GM10266 (cell line): ENCODE measurements at regions not wholly inside any gene's neighbourhood (a gene's known extent, or its start where the extent isn't known, plus 50 kb on each side); places are given as distances from the start of the nearest gene placed in this dataset.

Experiments used
- DNase-seq: peaks from one replicate; pipeline ENCODE4 v3.0.0; 2012; ENCODE audit errors: extremely low spot score
- TF ChIP-seq, protein P1 (sequence below): IDR thresholded peaks from 2 replicates; pipeline ENCODE4 v1.5.1; 2012; ENCODE audit warnings: mild to moderate bottlenecking, low read depth; ENCODE audit not compliant: control insufficient read depth, insufficient read depth; ENCODE audit errors: missing control alignments

DNA sequence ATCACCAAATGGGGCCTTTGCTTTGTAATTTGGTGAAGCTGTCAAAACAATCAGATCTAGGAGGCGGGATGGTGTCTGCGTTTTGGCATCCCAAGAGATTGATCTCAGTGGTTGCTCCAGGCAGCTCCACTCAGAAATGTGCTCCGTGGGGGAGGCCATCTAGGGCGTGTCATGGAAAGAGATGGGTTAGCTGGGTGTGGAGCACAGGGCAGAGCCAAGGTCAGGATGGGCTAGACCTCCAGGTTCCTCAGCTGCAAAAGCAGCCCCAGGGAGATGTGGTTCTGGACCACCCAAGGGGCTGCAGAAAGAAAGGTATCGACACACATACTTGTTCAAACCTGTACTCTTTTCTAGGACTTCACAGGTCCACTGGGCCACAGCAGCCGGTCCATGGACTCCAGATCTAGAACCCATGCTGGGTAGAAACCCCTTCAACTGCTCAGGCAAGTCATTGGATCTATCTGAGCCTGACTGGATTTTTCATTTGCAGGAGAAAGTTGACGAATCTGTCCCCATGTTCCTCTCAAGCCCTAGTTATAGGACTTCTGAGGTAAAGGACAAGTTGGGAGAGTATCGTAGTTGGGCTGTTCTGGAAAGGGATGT lies 270.2 kb upstream of the RPL38 start:
- TF ChIP-seq, protein P1, sequence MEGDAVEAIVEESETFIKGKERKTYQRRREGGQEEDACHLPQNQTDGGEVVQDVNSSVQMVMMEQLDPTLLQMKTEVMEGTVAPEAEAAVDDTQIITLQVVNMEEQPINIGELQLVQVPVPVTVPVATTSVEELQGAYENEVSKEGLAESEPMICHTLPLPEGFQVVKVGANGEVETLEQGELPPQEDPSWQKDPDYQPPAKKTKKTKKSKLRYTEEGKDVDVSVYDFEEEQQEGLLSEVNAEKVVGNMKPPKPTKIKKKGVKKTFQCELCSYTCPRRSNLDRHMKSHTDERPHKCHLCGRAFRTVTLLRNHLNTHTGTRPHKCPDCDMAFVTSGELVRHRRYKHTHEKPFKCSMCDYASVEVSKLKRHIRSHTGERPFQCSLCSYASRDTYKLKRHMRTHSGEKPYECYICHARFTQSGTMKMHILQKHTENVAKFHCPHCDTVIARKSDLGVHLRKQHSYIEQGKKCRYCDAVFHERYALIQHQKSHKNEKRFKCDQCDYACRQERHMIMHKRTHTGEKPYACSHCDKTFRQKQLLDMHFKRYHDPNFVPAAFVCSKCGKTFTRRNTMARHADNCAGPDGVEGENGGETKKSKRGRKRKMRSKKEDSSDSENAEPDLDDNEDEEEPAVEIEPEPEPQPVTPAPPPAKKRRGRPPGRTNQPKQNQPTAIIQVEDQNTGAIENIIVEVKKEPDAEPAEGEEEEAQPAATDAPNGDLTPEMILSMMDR: no peak
- no peak for DNase-seq

DNA sequence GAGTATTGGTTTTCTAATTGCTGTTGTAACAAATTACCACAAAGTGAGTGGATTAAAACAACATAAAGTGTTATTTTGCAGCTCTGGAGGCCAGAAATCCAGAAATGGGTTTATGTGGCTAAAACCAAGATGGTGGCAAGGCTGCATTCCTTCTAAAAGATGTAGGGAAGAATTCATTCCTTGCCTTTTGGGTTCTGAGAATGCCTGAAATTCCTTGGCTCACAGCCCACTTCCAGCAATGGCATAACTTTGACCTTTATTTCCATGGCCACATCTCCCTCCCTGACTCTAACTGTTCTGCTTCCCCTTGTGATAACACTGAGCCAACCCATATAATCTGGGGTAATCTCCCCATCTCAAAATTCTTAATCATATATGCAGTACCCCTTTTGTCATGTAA lies 269.6 kb upstream of the RPL38 start:
- DNase-seq: no peak
- TF ChIP-seq, protein P1: no peak

DNA sequence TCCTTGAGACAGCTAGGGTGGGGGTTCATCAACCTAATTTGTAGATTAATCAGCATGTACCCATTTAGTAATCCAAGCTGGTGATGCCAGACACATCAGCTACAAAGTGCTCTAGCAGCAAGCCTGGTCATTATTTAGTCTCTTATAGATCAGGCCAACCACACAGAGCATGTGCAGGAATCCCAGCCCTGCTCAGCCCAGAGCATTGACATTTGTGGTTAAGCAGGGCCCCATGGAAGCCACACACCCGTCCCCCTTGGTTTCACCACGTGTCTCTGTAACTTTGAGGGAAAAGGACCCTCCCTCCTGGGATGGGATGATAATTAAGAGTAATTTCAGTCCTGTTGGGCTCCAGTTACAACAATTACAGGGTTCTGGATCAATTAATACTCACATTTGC lies 268.8 kb upstream of the RPL38 start:
- DNase-seq: no peak
- TF ChIP-seq, protein P1: no peak

DNA sequence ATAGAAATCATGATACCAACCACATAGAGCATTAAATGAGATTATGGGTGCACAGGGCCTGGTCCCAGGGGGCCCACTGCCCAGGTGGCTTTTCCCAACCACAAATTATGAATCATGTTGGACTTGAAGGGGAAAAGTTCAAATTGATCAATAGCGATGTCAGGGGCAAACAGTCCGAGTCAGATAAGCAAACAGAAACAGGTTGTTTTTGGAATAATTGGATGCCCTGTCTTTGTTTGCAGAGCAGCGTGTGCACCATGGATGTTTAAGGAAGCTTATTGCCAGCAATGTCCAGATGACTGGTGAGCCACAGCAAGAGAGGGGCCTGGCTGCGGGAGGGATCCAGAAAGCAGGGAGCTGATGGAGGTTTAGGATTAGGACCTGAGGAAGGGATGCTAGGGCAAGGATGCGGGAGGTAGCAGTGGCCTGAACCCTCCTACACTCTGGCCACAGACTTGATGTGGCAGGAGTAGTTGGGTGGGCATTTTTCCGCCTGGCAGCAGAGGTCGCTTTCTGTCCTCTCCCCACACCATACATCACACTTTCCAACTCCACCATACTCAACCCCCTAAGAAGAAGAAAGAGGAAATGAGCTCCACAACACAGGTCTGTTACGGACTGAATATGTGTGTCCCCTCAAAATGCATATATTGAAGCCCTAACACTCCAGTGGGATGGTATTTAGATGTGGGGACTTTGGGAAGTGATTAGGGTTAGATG lies 266.4 kb upstream of the RPL38 start:
- no peak for DNase-seq
- TF ChIP-seq, protein P1: no peak

DNA sequence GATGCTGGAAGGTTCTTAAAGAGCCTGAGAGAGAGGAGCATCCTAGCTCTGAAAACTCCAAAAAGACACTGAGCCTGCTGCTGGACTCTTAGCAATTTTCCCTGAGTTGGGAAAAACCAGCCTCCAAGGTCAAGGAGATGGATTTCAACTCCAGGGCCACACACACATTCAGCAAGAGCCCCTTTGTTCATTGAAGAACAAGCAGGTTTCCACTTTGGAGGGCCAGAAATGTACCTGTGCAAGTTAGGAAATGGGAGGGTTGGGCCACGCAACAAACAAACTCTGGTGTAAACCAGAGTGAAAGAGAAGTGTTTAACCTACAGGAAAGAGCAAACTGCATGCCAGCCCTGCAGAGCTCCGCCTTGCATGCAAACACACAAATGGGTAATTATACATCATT lies 264.8 kb upstream of the RPL38 start:
- TF ChIP-seq, protein P1: no peak

DNA sequence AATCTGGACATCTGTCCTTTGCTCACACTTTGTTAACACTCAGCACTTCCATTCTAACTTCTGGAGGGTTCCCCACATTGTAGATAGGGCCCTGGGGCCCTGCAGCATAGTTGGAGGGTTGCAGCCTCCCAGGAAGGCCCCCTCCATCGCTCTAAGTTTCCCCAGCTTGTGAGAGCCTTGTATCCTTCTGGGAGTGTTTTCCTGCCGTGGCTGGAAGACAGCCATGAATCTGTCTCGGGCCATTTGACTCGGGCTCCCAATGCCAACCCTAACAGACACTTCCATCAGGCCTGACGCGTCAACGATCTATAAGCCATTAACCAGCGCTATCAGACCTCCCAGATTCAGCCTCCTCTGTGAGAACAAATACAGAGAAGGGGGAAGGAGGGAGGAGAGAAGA lies 263.7 kb upstream of the RPL38 start:
- TF ChIP-seq, protein P1: no peak
- DNase-seq: no peak

More for the DNA sequence above, 264.8 kb upstream of the RPL38 start:
- no peak for DNase-seq

DNA sequence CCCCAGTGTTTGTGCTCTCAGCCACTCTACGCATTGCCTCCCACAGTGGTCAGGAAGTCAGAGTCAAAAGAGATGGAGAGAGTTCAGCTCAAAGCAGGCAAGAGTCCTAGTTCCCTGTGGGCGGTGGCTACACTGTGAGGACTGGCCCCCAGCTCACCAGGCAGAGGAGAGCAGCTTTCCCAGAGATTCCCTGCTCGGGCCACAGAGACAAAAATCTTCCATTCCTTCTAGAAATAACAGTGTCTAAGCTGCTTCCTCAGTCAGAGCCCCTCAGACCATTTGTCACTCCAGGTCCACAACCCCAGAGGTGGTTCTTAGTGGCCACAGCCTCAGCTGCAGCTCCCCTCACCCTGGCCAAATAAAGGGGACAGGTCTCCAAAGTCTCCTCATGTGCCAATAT lies 263.0 kb upstream of the RPL38 start:
- TF ChIP-seq, protein P1: no peak
- no peak for DNase-seq
